ENCODE measurements at regions not wholly inside any gene's neighbourhood (a gene's known extent, or its start where the extent isn't known, plus 50 kb on each side); places are given as distances from the start of the nearest gene placed in this dataset.
"Not testable (repeated sequence)": the region's sequence is repeated elsewhere in the genome, so short reads cannot be mapped to it uniquely, and the experiment has no call there.

GRCh38 chr10:21351594-21351993 lies 173.9 kb downstream of the SKIDA1 start:
- H3K36me3 ChIP-seq (ENCODE audit: control insufficient read depth in 1 of 2, insufficient read depth in 2 of 2, low read depth in 1 of 2, low read length in 2 of 2); H3K23ac ChIP-seq (ENCODE audit: low read length in 2 of 2); H3K27me3 ChIP-seq (ENCODE audit: control insufficient read depth in 1 of 2, insufficient read depth in 1 of 2, low read length in 2 of 2); H3K4ac ChIP-seq (ENCODE audit: low read depth in 1 of 2, low read length in 2 of 2); H2AK5ac ChIP-seq (ENCODE audit: low read length, severe bottlenecking); H3K4me1 ChIP-seq (ENCODE audit: control insufficient read depth, insufficient read depth, low read depth, low read length); H2BK5ac ChIP-seq (ENCODE audit: low read depth, low read length, poor library complexity, severe bottlenecking); H3K79me1 ChIP-seq (replicated peaks; ENCODE audit: low read length, poor library complexity, severe bottlenecking); H3K14ac ChIP-seq (ENCODE audit: low read length in 2 of 2); H3K9ac ChIP-seq (ENCODE audit: low read length); H2AFZ ChIP-seq (ENCODE audit: low read depth, low read length); H4K91ac ChIP-seq (ENCODE audit: low read length); H3K27ac ChIP-seq (ENCODE audit: low read length, poor library complexity, severe bottlenecking); H3K4me2 ChIP-seq (ENCODE audit: low read length, poor library complexity, severe bottlenecking); H4K8ac ChIP-seq (ENCODE audit: low read length); H2BK120ac ChIP-seq (ENCODE audit: low read depth, low read length); H2BK12ac ChIP-seq (ENCODE audit: low read length in 2 of 2); H2BK15ac ChIP-seq (ENCODE audit: low read depth, poor library complexity, severe bottlenecking); H3K9me3 ChIP-seq (ENCODE audit: control insufficient read depth, low read length); H3K18ac ChIP-seq (ENCODE audit: low read depth in 1 of 2, low read length in 2 of 2); DNase-seq; H3K4me3 ChIP-seq (ENCODE audit: insufficient read depth in 1 of 2, low read depth in 1 of 2, low read length in 2 of 2): not testable (repeated sequence)
- 70% methylated on average over 2 of the region's 2 CpGs for WGBS

- H2BK12ac ChIP-seq (ENCODE audit: low read length in 2 of 2): peak overlapping the region in 1 of 2 experiments; percentile 71
- H2BK120ac ChIP-seq (ENCODE audit: low read depth, low read length): no peak overlapping the region
- no peak overlapping the region for H3K27ac ChIP-seq (ENCODE audit: low read length, poor library complexity, severe bottlenecking)
- no peak overlapping the region for H3K23ac ChIP-seq (ENCODE audit: low read length in 2 of 2)
- H3K36me3 ChIP-seq (ENCODE audit: control insufficient read depth in 1 of 2, insufficient read depth in 2 of 2, low read depth in 1 of 2, low read length in 2 of 2): no peaks in the 10 kb centered on the region
- H4K8ac ChIP-seq (ENCODE audit: low read length): no peak overlapping the region
- no peaks in the 10 kb centered on the region for H3K79me1 ChIP-seq (replicated peaks; ENCODE audit: low read length, poor library complexity, severe bottlenecking)
- peak overlapping the region in 1 of 2 experiments; percentile 66 for H3K18ac ChIP-seq (ENCODE audit: low read depth in 1 of 2, low read length in 2 of 2)
- H3K4me2 ChIP-seq (ENCODE audit: low read length, poor library complexity, severe bottlenecking): no peak overlapping the region
- no peak overlapping the region for H2AFZ ChIP-seq (ENCODE audit: low read depth, low read length)
- H3K4me3 ChIP-seq (ENCODE audit: insufficient read depth in 1 of 2, low read depth in 1 of 2, low read length in 2 of 2): no peak overlapping the region
- WGBS: 65% methylated on average over 3 of the region's 3 CpGs
- no peak overlapping the region for H2BK15ac ChIP-seq (ENCODE audit: low read depth, poor library complexity, severe bottlenecking)
- no peak overlapping the region for H2AK5ac ChIP-seq (ENCODE audit: low read length, severe bottlenecking)
- H3K4ac ChIP-seq (ENCODE audit: low read depth in 1 of 2, low read length in 2 of 2): peak overlapping the region; percentile 28 to 33
- peaks cover 4% of the 10 kb centered on the region for H3K9me3 ChIP-seq (ENCODE audit: control insufficient read depth, low read length)
- no peak overlapping the region for H3K14ac ChIP-seq (ENCODE audit: low read length in 2 of 2)
- no peak overlapping the region for H2BK5ac ChIP-seq (ENCODE audit: low read depth, low read length, poor library complexity, severe bottlenecking)
- no peaks in the 10 kb centered on the region for H3K27me3 ChIP-seq (ENCODE audit: control insufficient read depth in 1 of 2, insufficient read depth in 1 of 2, low read length in 2 of 2)
- H3K9ac ChIP-seq (ENCODE audit: low read length): peak overlapping the region; percentile 31
- H4K91ac ChIP-seq (ENCODE audit: low read length): no peak overlapping the region
- DNase-seq: no peak
- H3K4me1 ChIP-seq (ENCODE audit: control insufficient read depth, insufficient read depth, low read depth, low read length): no peaks in the 10 kb centered on the region
Measured at GRCh38 chr10:21349912-21350286, 175.6 kb downstream of the SKIDA1 start.

- H3K4me1 ChIP-seq (ENCODE audit: control insufficient read depth, insufficient read depth, low read depth, low read length): no peaks in the 10 kb centered on the region
- no peak overlapping the region for H3K23ac ChIP-seq (ENCODE audit: low read length in 2 of 2)
- no peak overlapping the region for H3K14ac ChIP-seq (ENCODE audit: low read length in 2 of 2)
- no peak for DNase-seq
- peaks cover 0 to 3% of the 10 kb centered on the region in 2 experiments for H3K27me3 ChIP-seq (ENCODE audit: control insufficient read depth in 1 of 2, insufficient read depth in 1 of 2, low read length in 2 of 2)
- no peak overlapping the region for H3K27ac ChIP-seq (ENCODE audit: low read length, poor library complexity, severe bottlenecking)
- no peak overlapping the region for H3K18ac ChIP-seq (ENCODE audit: low read depth in 1 of 2, low read length in 2 of 2)
- H3K9ac ChIP-seq (ENCODE audit: low read length): no peak overlapping the region
- no peak overlapping the region for H3K4me3 ChIP-seq (ENCODE audit: insufficient read depth in 1 of 2, low read depth in 1 of 2, low read length in 2 of 2)
- no peaks in the 10 kb centered on the region for H3K79me1 ChIP-seq (replicated peaks; ENCODE audit: low read length, poor library complexity, severe bottlenecking)
- H2BK15ac ChIP-seq (ENCODE audit: low read depth, poor library complexity, severe bottlenecking): no peak overlapping the region
- peaks cover 4% of the 10 kb centered on the region for H3K9me3 ChIP-seq (ENCODE audit: control insufficient read depth, low read length)
- H2BK12ac ChIP-seq (ENCODE audit: low read length in 2 of 2): no peak overlapping the region
- H3K36me3 ChIP-seq (ENCODE audit: control insufficient read depth in 1 of 2, insufficient read depth in 2 of 2, low read depth in 1 of 2, low read length in 2 of 2): no peaks in the 10 kb centered on the region
- WGBS: 100% methylated on average over 1 of the region's 2 CpGs
- H4K8ac ChIP-seq (ENCODE audit: low read length): no peak overlapping the region
- no peak overlapping the region for H3K4ac ChIP-seq (ENCODE audit: low read depth in 1 of 2, low read length in 2 of 2)
- no peak overlapping the region for H2BK120ac ChIP-seq (ENCODE audit: low read depth, low read length)
- no peak overlapping the region for H4K91ac ChIP-seq (ENCODE audit: low read length)
- no peak overlapping the region for H3K4me2 ChIP-seq (ENCODE audit: low read length, poor library complexity, severe bottlenecking)
- no peak overlapping the region for H2BK5ac ChIP-seq (ENCODE audit: low read depth, low read length, poor library complexity, severe bottlenecking)
- no peak overlapping the region for H2AFZ ChIP-seq (ENCODE audit: low read depth, low read length)
- no peak overlapping the region for H2AK5ac ChIP-seq (ENCODE audit: low read length, severe bottlenecking)
Measured at GRCh38 chr10:21347785-21348170, 177.7 kb downstream of the SKIDA1 start.

- Histone ChIP-seq H3K4me2 (ENCODE audit: low read length, poor library complexity, severe bottlenecking) (no peak overlapping the region), H3K79me1 (replicated peaks; ENCODE audit: low read length, poor library complexity, severe bottlenecking) (no peaks in the 10 kb centered on the region), H2AFZ (ENCODE audit: low read depth, low read length) (no peak overlapping the region), H3K4ac (ENCODE audit: low read depth in 1 of 2, low read length in 2 of 2) (no peak overlapping the region), H3K14ac (ENCODE audit: low read length in 2 of 2) (no peak overlapping the region), H3K9ac (ENCODE audit: low read length) (no peak overlapping the region), H2BK12ac (ENCODE audit: low read length in 2 of 2) (no peak overlapping the region), H3K27ac (ENCODE audit: low read length, poor library complexity, severe bottlenecking) (no peak overlapping the region), H3K23ac (ENCODE audit: low read length in 2 of 2) (no peak overlapping the region), H2BK5ac (ENCODE audit: low read depth, low read length, poor library complexity, severe bottlenecking) (no peak overlapping the region), H3K4me1 (ENCODE audit: control insufficient read depth, insufficient read depth, low read depth, low read length) (no peaks in the 10 kb centered on the region), H3K36me3 (ENCODE audit: control insufficient read depth in 1 of 2, insufficient read depth in 2 of 2, low read depth in 1 of 2, low read length in 2 of 2) (no peaks in the 10 kb centered on the region), H4K91ac (ENCODE audit: low read length) (no peak overlapping the region), H2AK5ac (ENCODE audit: low read length, severe bottlenecking) (no peak overlapping the region), H4K8ac (ENCODE audit: low read length) (no peak overlapping the region), H2BK15ac (ENCODE audit: low read depth, poor library complexity, severe bottlenecking) (no peak overlapping the region), H3K18ac (ENCODE audit: low read depth in 1 of 2, low read length in 2 of 2) (no peak overlapping the region), H3K27me3 (ENCODE audit: control insufficient read depth in 1 of 2, insufficient read depth in 1 of 2, low read length in 2 of 2) (peaks cover 0 to 3% of the 10 kb centered on the region in 2 experiments), H3K4me3 (ENCODE audit: insufficient read depth in 1 of 2, low read depth in 1 of 2, low read length in 2 of 2) (no peak overlapping the region), H2BK120ac (ENCODE audit: low read depth, low read length) (no peak overlapping the region), H3K9me3 (ENCODE audit: control insufficient read depth, low read length) (peaks cover 4% of the 10 kb centered on the region)
- no peak for DNase-seq
- 94% methylated on average over 3 of the region's 7 CpGs for WGBS
Measured at GRCh38 chr10:21347043-21347784, 178.3 kb downstream of the SKIDA1 start.
